ENCODE measurements at regions not wholly inside any gene's neighbourhood (a gene's known extent, or its start where the extent isn't known, plus 50 kb on each side); places are given as distances from the start of the nearest gene placed in this dataset.

- TF ChIP-seq ZBTB7B (CRISPR knock-in tag; IDR thresholded peaks at IDR 0.05) (no peak), THAP9 (CRISPR knock-in tag; IDR thresholded peaks at IDR 0.05; ENCODE audit: borderline replicate concordance) (no peak), PHF21A (CRISPR knock-in tag; IDR thresholded peaks at IDR 0.05) (no peak), ZNF17 (CRISPR knock-in tag; IDR thresholded peaks at IDR 0.05) (no peak), PHF5A (CRISPR knock-in tag; IDR thresholded peaks at IDR 0.05; ENCODE audit: low read depth, unreplicated experiment) (no peak), ZFX (CRISPR knock-in tag; IDR thresholded peaks at IDR 0.05; ENCODE audit: low read depth) (0 out of 2 replicates have a peak, but pooled peaks have one; percentile 36), ZNF891 (CRISPR knock-in tag; IDR thresholded peaks at IDR 0.05) (peak; percentile 93), CC2D1A (CRISPR knock-in tag; IDR thresholded peaks at IDR 0.05) (no peak), ARID5B (CRISPR knock-in tag; IDR thresholded peaks at IDR 0.05) (peak; percentile 25; the same call in 1 of the 2 replicates), NFRKB (IDR thresholded peaks at IDR 0.05) (no peak), RXRA (CRISPR knock-in tag; IDR thresholded peaks at IDR 0.05) (peak; percentile 32; the same call in 1 of the 2 replicates), TOPORS (CRISPR knock-in tag; IDR thresholded peaks at IDR 0.05) (no peak), TFDP2 (CRISPR knock-in tag; IDR thresholded peaks at IDR 0.05) (no peak), ZMYM3 (CRISPR knock-in tag; IDR thresholded peaks at IDR 0.05) (peak; percentile 96), ZFP36L2 (CRISPR knock-in tag; IDR thresholded peaks at IDR 0.05) (no peak), RFXANK (CRISPR knock-in tag; IDR thresholded peaks at IDR 0.05) (no peak), MTA1 (CRISPR knock-in tag; IDR thresholded peaks at IDR 0.05; ENCODE audit: borderline replicate concordance) (0 out of 2 replicates have a peak, but pooled peaks have one; percentile 24), TRIM24 (CRISPR knock-in tag; IDR thresholded peaks at IDR 0.05) (no peak), ZNF264 (CRISPR knock-in tag; IDR thresholded peaks at IDR 0.05) (no peak), TEAD3 (CRISPR knock-in tag; optimal IDR thresholded peaks at IDR 0.05; ENCODE audit: borderline replicate concordance) (peak; percentile 16), NRL (CRISPR knock-in tag; IDR thresholded peaks at IDR 0.05; ENCODE audit: borderline replicate concordance) (no peak), PCBP2 (optimal IDR thresholded peaks at IDR 0.05; ENCODE audit: low read depth, low read length, poor library complexity, severe bottlenecking) (no peak), ZNF619 (CRISPR knock-in tag; IDR thresholded peaks at IDR 0.05) (no peak), KLF6 (CRISPR knock-in tag; IDR thresholded peaks at IDR 0.05) (no peak), ATM (IDR thresholded peaks at IDR 0.05; ENCODE audit: borderline replicate concordance) (no peak)
Observed at GRCh38 chr11:45501392-45502225, 163.8 kb downstream of the CHST1 start (continued).
